Endothelial cell of umbilical vein (primary cell): ENCODE measurements at regions not wholly inside any gene's neighbourhood (a gene's known extent, or its start where the extent isn't known, plus 50 kb on each side); places are given as distances from the start of the nearest gene placed in this dataset.

Experiments
- BruUV-seq: library from RNA; stranded (reverse); fragments of 400-500 nt; replicated peaks from 2 replicates; lab custom pipeline; 2021; lab: Mats Ljungman, UMichigan
- CTCF ChIA-PET: fragments of 300-600, 350-600 bp; sonication (Branson Sonifier 250); formaldehyde crosslinking; loops from one replicate; lab custom pipeline; 2021; ENCODE audit warnings: antibody characterized with exemption, inconsistent platforms; lab: Charles Lee
- POLR2A ChIA-PET: fragments of 300-600, 350-600 bp; sonication (Branson Sonifier 250); formaldehyde crosslinking; loops from one replicate; lab custom pipeline; 2021; ENCODE audit warnings: antibody characterized with exemption, inconsistent platforms; lab: Charles Lee
- DNase-seq: peaks from one replicate; pipeline ENCODE4 v3.0.0-alpha.2; 2011; ENCODE audit warnings: low read depth, low spot score
- FAIRE-seq: peaks from 2 replicates; lab custom pipeline; 2011; peaks lifted over from hg19 to GRCh38; lab: Jason Lieb, UNC
- H2AFZ ChIP-seq: 2 replicates; pipeline ENCODE4 v1.6.0; 2012; ENCODE audit warnings: low read depth, low read length, control low read depth, inconsistent platforms
- H3K27ac ChIP-seq: 2 replicates; pipeline ENCODE4 v1.5.1; 2011; ENCODE audit warnings: low read depth, mild to moderate bottlenecking, control low read depth, low read length, moderate library complexity; ENCODE audit not compliant: insufficient read depth
- H3K27me3 ChIP-seq, 2 experiments: 2 replicates each; pipeline versions ENCODE4 v1.6.0 to v1.6.1; 2011; ENCODE audit warnings: low read length in 2 of 2, mixed read lengths in 1 of 2; ENCODE audit not compliant: control insufficient read depth in 2 of 2, insufficient read depth in 2 of 2
- H3K36me3 ChIP-seq, 2 experiments: 2 replicates in 1 of 2; 3 replicates in 1 of 2; pipeline ENCODE4 v1.5.1; 2011; ENCODE audit warnings: low read length in 2 of 2, mild to moderate bottlenecking in 1 of 2, moderate library complexity in 1 of 2; ENCODE audit not compliant: control insufficient read depth in 2 of 2, insufficient read depth in 2 of 2; ENCODE audit errors: extremely low read depth in 1 of 2
- H3K4me1 ChIP-seq: 3 replicates; pipeline ENCODE4 v1.5.1; 2011; ENCODE audit warnings: mild to moderate bottlenecking, low read length; ENCODE audit not compliant: control insufficient read depth, insufficient read depth; ENCODE audit errors: extremely low read depth
- H3K4me2 ChIP-seq: 2 replicates; pipeline ENCODE4 v1.6.1; 2011; ENCODE audit warnings: low read length, control low read depth, mixed read lengths; ENCODE audit not compliant: insufficient read depth
- H3K4me3 ChIP-seq, 3 experiments: fragments of 200-600 bp in 1 of 3; sonication (generic), shearing (Covaris generic) in 1 of 3; replicated peaks in 1 of 3; 2 replicates each; pipeline ENCODE4 v1.5.1; 2011 to 2016; ENCODE audit warnings: control low read depth in 3 of 3, low read length in 3 of 3, mild to moderate bottlenecking in 2 of 3, inconsistent platforms in 1 of 3, low read depth in 1 of 3, moderate library complexity in 1 of 3; ENCODE audit not compliant: insufficient read depth in 1 of 3
- H3K79me2 ChIP-seq: 2 replicates; pipeline ENCODE4 v1.6.0; 2012; ENCODE audit warnings: low read length, inconsistent platforms; ENCODE audit not compliant: control insufficient read depth, insufficient read depth
- H3K9ac ChIP-seq: replicated peaks from 2 replicates; pipeline ENCODE3; 2011; ENCODE audit warnings: low read length, control low read depth; ENCODE audit not compliant: insufficient read depth; ENCODE audit errors: extremely low read depth
- H3K9me1 ChIP-seq: replicated peaks from 3 replicates; pipeline ENCODE4 v1.6.0; 2011; ENCODE audit warnings: mild to moderate bottlenecking, low read length; ENCODE audit not compliant: control insufficient read depth, insufficient read depth; ENCODE audit errors: extremely low read depth
- H3K9me3 ChIP-seq: replicated peaks from 2 replicates; pipeline ENCODE4 v1.5.1; 2012; ENCODE audit warnings: low read length, inconsistent platforms; ENCODE audit not compliant: control insufficient read depth, insufficient read depth
- H4K20me1 ChIP-seq: replicated peaks from 2 replicates; pipeline ENCODE3; 2011; ENCODE audit warnings: mild to moderate bottlenecking, low read length; ENCODE audit not compliant: control insufficient read depth, insufficient read depth; ENCODE audit errors: extremely low read depth
- CTCF ChIP-seq, 2 donors: IDR thresholded peaks; 1 replicate in 1 of 2; 2 replicates in 1 of 2; pipeline ENCODE4 v1.5.1; 2011; ENCODE audit warnings: low read length in 2 of 2, mild to moderate bottlenecking in 2 of 2, moderate library complexity in 2 of 2, control low read depth in 1 of 2, inconsistent platforms in 1 of 2, low read depth in 1 of 2; ENCODE audit not compliant: insufficient read depth in 1 of 2; ENCODE audit errors: extremely low read depth in 1 of 2
- EZH2 ChIP-seq: IDR thresholded peaks from 2 replicates; pipeline ENCODE4 v1.6.1; 2012; ENCODE audit warnings: borderline replicate concordance, low read depth, mild to moderate bottlenecking, moderate library complexity, low read length, inconsistent platforms; ENCODE audit not compliant: severe bottlenecking
- FOS ChIP-seq: IDR thresholded peaks from 2 replicates; pipeline ENCODE4 v1.6.1; 2011; ENCODE audit warnings: mild to moderate bottlenecking, low read length, moderate library complexity, borderline replicate concordance; ENCODE audit not compliant: insufficient read depth
- GATA2 ChIP-seq: IDR thresholded peaks from 2 replicates; pipeline ENCODE4 v1.7.0; 2011; ENCODE audit warnings: low read depth, mild to moderate bottlenecking, moderate library complexity, mixed read lengths, low read length; ENCODE audit not compliant: insufficient read length, insufficient read depth
- JUN ChIP-seq: IDR thresholded peaks from 2 replicates; pipeline ENCODE4 v1.6.1; 2011; ENCODE audit warnings: borderline replicate concordance, low read depth; ENCODE audit not compliant: insufficient read length, insufficient read depth
- MAX ChIP-seq: IDR thresholded peaks from 2 replicates; pipeline ENCODE4 v1.6.1; 2011; ENCODE audit not compliant: insufficient read depth, insufficient read length
- MYC ChIP-seq: IDR thresholded peaks from one replicate; pipeline ENCODE4 v1.6.1; 2011; ENCODE audit warnings: mild to moderate bottlenecking, low read depth, low read length
- POLR2A ChIP-seq: IDR thresholded peaks from 2 replicates; pipeline ENCODE4 v1.6.1; 2012; ENCODE audit warnings: low read depth, mild to moderate bottlenecking, control low read depth, low read length
- POLR2AphosphoS5 ChIP-seq: IDR thresholded peaks from 2 replicates; pipeline ENCODE4 v1.6.1; 2012; ENCODE audit warnings: low read depth, mild to moderate bottlenecking, control low read depth, low read length, moderate library complexity; ENCODE audit not compliant: insufficient read depth
- dilution Hi-C: fragments of 300-500 bp; cut with MboI; formaldehyde crosslinking; loops from one replicate; pipeline ENCODE4 v1.15.0; 2019; ENCODE audit warnings: low sequenced_read_pairs; ENCODE audit not compliant: extremely low pct_ligation_motif_present
- intact Hi-C: fragments of 100-400 bp; cut with micrococcal nuclease; formaldehyde crosslinking; loops from one replicate; pipeline ENCODE4 v1.10.0; 2022

GRCh38 chr12:16785953-16786352 lies 180.0 kb upstream of the LMO3 start:
- H3K9me3 ChIP-seq: no peaks in the 10 kb centered on the region
- CTCF ChIA-PET: no interaction called here

More at GRCh38 chr12:16785953-16786352, 180.0 kb upstream of the LMO3 start:
- no peaks in the 10 kb centered on the region for H3K36me3 ChIP-seq
- H3K4me1 ChIP-seq: no peaks in the 10 kb centered on the region
- FAIRE-seq (no peak), DNase-seq (no peak)
- dilution Hi-C loops: no loop called here
- no peak overlapping the region for H3K4me3 ChIP-seq
- no peaks in the 10 kb centered on the region for H4K20me1 ChIP-seq
- no peak overlapping the region for H3K27ac ChIP-seq
- H3K9ac ChIP-seq: no peak overlapping the region
- H3K27me3 ChIP-seq: no peaks in the 10 kb centered on the region
- intact Hi-C loops: no loop called here
- POLR2A ChIA-PET: no interaction called here
- H3K9me1 ChIP-seq: no peaks in the 10 kb centered on the region
- no TSS peak for BruUV-seq
- H3K79me2 ChIP-seq: no peaks in the 10 kb centered on the region
- TF ChIP-seq FOS: no peak
- no peak for TF ChIP-seq CTCF (IDR thresholded peaks at IDR 0.05; ENCODE audit: extremely low read depth in 1 of 2, insufficient read depth in 1 of 2, low read depth in 1 of 2, low read length in 2 of 2)
- TF ChIP-seq GATA2: no peak
- TF ChIP-seq EZH2: no peak
- TF ChIP-seq MYC: no peak
- no peak for TF ChIP-seq POLR2A
- TF ChIP-seq JUN: no peak
- no peak for TF ChIP-seq POLR2AphosphoS5
- TF ChIP-seq MAX: no peak
- no peak overlapping the region for H2AFZ ChIP-seq
- H3K4me2 ChIP-seq: no peak overlapping the region
